HG03025 (cell line): ENCODE measurements at regions not wholly inside any gene's neighbourhood (a gene's known extent, or its start where the extent isn't known, plus 50 kb on each side); places are given as distances from the start of the nearest gene placed in this dataset.
"Not testable (repeated sequence)": the region's sequence is repeated elsewhere in the genome, so short reads cannot be mapped to it uniquely, and the experiment has no call there.

ENCODE experiments used
- ATAC-seq: cut with Tn5 transposase; IDR thresholded peaks from one replicate; pipeline ENCODE4 v1.9.1; 2021; ENCODE audit warnings: mild to moderate bottlenecking, moderate library complexity; ENCODE audit not compliant: unreplicated experiment, low FRiP score

GRCh38 chr17:77288115-77288619, 147.4 kb downstream of the SEC14L1 start:
- no peak for ATAC-seq

DNA sequence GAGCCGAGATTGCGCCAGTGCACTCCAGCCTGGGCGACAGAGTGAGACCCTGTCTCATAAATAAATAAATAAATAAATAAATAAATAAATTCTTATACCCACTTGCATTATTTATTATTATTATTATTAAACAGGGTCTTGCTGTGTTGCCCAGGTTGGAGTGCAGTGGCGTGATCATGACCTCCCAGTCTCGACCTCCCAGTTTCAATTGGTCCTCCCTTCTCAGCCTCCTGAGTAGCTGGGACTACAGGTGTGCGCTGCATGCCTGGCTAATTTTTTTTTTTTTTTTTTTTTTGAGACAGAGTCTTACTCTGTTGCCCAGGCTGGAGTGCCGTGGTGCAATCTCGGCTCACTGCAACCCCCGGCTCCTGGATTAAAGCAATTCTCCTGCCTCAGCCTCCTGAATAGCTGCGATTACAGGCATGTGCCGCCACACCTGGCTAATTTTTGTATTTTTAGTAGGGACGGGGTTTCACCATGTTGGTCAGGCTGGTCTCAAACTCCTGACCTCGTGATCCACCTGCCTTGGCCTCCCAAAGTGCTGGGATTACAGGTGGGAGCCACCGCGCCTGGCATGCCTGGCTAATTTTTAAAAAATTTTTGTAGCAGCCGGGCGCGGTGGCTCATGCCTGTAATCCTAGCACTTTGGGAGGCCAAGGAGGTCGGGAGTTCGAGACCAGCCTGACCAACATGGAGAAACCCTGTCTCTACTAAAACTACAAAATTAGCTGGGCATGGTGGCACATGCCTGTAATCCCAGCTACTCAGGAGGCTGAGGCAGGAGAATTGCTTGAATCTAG, 150.2 kb downstream of the SEC14L1 start:
- ATAC-seq: not testable (repeated sequence)

GRCh38 chr17:77291591-77292386, 151.0 kb downstream of the SEC14L1 start:
- ATAC-seq: no peak

- no peak for ATAC-seq
These were observed 154.0 kb downstream of the SEC14L1 start for GRCh38 chr17:77294761-77295160.

DNA sequence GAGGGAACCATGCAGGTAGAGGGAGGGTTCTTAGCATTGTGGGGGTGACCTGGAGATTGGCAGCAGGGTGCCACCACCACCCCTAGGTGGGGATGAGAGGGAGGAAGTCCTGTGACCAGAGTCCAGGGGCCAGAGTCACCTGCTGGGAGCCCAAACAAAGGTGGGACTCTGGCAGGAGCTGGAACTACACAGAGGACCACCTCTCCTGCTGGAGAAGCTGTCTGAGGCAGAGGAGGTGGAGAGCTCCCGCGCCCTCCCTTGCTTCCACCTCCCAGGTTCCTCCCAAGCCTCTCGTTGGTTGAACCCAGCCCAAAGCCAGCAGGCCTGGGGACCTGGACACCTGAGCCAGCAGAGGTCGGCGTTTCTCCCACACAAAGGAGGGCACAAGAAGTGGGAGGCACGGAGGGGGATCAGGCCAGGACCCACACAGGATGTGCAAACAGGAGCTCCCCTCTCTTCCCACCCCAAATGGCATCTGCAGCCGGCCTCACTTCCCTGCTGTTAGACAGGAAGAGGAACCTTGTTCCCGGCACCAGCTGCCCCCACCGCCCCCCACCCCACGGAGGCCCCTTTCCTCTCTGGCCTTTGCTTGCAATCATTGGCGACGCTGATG, 154.6 kb downstream of the SEC14L1 start:
- no peak for ATAC-seq

DNA sequence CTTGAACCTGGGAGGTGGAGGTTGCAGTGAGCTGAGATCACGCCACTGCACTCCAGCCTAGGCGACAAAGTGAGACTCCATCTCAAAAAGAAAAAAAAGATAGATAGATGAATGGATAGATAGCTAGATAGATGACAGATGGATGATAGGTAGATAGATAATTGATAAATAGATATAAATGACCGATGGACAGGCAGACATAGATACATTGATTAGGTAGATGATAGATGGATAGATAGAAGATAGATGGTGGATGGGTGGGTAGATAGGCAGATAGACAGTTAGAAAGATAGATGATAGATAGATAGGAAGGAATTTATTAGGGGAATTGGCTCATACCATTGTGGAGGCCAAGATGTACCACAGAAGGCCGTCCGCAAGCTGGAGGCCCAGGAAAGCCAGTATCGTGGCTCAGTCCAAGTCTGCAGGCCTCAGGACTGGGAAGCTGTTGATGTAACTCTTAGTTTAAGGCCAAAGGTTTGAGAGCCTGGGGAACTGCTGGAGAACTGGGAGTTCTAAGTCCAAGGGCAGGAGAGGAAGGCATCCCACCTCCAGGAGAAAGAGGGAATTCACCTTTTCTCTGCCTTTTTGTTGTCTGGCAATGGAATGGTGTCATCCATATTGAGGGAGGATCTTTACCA, 156.1 kb downstream of the SEC14L1 start:
- no peak for ATAC-seq

DNA sequence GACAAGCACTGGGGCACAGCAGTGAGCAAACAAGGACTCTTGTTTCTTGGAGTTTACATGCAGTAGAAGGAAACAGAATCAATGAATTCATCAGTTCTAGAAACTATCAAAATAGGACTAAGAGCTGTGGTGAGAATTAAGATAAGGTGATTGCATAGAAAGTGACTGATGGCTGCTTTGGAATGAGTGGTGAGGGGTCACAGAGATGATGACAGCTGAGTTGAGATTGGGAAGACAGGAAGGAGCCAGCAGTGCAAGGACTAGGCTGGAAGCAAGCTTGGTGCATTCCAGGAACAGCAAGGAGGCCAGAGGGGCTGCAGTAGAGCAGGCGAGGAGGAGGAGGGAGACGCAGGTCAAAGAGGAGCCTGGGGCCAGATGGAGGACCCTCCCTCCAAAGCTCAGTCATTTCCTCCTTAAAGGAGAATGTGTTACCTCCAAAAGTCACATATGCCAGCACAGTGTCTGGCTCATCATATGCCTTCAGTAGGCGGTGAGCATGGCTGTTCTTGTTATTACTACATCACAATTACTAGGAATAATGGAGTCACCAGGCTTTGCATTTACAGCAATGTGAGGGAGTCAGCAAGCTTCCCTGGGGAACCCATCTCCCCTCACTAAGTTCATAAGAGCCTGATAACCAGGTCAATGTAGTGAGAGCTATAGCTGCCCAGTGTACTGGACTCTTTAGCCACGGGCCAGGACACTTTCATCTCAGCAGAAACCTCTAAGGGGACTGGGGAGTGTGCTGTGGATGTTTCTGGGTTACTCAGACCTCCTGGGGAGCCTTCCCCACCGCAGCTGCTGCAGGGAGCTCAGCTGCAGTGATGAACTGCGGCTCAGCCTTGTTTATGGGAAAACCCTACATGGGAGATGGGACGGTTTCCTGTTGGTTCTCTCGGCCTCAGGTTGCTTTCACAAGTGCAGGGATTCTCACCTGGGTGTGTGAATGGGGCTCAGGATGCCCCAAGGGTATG, 157.2 kb downstream of the SEC14L1 start:
- no peak for ATAC-seq

DNA sequence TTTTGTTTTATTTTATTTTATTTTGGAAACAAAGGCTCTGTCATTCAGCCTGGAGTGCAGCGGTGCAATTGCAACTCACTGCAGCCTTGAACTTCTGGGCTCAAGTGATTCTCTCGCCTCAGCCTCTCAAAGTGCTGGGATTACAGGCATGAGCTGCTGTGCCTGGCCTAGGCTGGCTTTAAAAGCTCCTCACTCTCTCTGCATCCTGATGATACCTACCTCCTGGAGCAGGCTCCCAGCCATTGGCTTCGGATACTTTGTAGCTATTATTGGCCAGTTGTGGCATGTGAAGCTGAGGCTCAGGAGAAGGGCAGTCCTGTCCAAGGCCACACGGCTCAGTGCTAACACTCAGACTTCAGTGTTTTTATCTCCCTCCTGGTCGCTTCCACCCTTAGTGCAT, 158.0 kb downstream of the SEC14L1 start:
- ATAC-seq: no peak

DNA sequence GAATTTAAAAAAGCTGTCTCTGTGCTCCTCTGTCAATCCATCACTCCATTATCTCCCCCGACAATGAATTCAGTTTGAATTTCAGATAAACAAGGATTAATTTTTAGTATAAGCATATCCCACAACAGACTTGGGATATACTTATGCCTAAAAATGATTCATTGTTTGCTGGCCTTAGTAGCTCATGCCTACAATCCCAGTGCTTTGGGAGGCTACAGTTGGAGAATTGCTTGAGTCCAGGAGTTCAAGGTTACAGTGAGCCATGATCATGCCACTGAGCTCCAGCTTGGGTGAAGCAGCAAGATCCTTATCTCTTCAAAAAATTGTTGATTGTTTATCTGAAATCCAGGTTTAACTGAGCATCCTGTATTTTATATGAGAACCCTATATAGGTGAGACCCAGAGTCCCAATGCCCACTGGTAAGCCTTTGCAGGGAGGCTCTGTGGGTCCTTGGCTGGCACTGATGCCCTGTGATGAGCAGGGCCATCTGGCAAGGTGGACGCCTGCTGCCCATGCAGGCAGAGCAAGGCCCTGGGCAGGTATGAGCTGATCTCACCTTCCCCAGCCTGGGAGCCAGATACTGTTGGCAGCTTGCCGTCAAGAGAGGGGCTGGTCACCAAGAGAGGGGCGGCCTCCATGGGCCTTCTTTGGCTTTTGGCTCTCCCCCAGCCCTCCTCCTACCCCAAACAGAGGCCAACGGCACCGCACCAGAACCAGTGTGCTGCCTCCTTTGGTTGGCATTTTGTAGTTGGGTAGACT, 158.7 kb downstream of the SEC14L1 start:
- no peak for ATAC-seq

DNA sequence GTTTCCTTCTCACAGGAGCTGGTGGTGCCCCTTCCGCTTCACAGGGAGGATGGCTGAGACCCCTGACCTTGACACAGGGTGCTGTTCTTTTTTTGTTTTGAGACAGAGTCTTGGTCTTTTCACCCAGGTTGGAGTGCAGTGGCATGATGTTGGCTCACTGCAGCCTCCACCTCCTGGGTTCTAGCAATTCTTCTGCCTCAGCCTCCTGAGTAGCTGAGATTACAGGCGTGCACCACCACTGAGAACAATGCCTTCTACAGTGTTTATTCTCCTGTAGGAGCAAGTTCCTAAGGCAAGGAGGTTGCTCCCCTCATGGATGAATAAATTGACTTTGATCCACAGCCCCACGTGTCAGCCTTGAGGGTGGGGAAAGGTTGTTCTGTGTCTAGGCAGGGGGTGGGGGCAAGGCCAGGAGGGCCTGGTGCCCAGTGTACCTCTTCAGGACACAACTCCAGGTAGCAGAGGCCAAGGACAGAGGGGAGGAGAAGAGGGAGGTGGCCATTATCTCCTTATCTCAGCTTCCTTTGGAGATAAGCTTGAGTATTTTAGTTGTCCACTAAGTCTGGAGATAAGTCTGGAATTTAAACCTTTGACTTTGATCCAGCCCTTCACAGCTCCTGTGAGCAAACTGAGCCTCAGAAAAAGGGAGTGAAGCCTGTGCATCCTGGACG, 159.4 kb downstream of the SEC14L1 start:
- ATAC-seq: no peak

DNA sequence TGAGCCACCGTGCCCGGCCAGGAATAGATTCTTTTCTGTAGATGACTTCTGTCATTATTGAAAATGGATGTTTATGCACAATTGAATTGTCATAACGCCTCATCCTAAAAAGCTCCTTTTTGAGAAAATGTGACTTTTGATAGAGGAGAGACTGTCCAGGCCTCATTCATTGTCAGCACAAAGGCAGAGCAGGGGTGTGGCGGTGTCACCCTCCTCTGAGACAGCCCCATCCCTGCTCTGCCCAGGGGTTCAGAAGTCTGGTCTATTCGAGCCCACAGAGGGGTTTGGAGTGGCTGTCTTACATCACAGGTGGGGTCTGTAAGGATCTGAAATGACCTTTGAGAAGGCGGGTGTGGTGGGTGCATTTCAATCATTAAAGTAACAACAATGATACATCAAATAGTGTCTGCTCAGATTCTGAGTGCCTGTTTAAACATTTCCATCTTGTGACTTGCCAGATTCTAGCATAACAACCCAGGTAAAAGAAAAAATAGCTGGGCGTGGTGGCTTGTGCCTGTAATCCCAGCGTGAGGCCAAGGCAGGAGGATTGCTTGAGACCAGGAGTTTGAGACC, 161.0 kb downstream of the SEC14L1 start:
- no peak for ATAC-seq

- no peak for ATAC-seq
These were observed 161.9 kb downstream of the SEC14L1 start for GRCh38 chr17:77302682-77303081.

DNA sequence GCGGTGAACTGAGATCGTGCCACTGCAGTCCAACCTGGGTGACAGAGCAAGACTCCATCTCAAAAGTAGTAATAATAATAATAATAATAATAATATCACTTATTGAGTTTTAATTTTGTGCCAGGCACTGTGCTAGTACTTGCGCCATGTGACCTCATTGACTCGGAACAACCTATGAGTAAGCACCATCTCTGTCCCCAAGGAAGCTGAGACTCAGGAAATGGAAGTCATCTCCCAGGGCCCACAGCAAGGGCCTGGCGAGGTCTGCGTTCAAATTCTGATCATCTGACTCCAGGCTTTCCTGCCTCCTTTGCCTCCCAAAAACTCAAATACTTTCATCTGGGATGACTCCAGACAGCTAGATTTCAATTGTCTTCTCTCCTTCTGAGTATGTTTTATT, 162.9 kb downstream of the SEC14L1 start:
- no peak for ATAC-seq

DNA sequence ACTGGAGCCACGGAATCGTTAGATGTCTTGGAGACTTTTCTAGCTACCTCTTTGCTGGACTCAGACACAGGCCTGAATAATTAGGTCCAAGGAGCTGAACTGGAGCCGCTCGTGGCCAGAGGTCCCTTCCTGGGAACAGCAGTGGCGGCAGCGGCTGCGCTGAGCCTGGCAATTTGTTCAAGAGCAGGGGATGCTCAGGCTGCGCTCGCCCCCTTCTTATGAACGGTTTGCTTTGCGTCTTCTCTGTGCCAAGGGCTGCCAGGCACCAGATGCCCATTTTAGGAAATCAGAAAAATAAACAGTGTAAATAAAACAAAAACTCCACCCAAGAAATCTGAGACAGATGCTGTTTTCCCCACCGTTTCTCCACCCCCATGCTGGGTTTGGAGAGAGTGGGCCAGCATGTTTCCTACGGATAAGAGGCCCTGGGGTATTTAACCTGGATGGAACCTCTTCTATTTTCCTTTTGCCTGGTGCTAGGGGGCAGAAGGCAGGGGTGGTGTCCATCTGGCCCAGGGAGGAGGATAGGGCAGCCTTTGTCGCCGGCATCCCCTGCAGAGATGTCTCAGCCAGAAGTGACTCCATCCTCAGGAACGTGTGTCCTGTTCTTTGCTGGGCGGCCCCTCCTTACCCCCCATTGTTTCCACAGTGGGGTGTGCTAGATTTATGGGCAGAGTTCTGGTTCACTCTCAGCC, 163.4 kb downstream of the SEC14L1 start:
- no peak for ATAC-seq

GRCh38 chr17:77304746-77305473, 164.1 kb downstream of the SEC14L1 start:
- no peak for ATAC-seq

DNA sequence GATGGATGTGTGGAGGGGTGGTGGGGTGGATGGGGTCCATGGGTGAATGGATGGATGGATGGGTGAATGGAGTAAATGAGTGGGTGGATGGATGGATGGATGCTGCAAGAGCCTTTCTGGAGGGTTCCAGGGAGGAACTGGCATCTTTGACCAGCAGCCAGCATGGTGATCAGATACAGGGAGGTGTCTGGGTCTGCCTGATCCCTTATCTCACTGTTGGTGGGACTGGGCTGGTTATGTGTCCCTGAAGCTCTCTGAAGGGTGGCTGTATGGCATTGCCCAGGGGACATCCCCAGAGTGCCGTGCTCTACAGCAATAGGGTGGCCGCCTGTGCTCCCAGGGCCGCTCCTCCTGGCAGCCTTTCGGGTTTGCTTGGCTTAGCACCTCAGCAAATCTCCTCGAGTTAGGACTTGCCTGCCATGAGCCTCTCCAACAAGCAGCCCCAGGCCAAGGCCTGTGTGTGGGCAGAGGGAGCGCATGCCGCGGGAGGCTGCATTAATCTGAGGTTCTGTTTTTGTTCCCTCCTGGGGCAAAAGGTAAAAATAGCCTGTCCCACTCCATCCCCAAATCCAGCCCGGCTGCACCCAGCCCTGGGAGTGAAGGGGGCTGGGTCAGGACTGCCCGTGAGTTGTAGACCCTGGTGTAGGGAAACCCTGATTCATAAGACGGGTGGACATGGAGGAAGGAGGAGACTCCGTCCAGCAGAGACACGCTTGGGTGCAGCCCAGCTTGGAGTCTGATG, 165.4 kb downstream of the SEC14L1 start:
- ATAC-seq: no peak
